Glutamatergic neuron (in vitro differentiated cells): ENCODE measurements at regions not wholly inside any gene's neighbourhood (a gene's known extent, or its start where the extent isn't known, plus 50 kb on each side); places are given as distances from the start of the nearest gene placed in this dataset.

Source experiments
- DNase-seq: peaks from one replicate; pipeline ENCODE4 v3.0.0; 2022
- H3K27ac Mint-ChIP-seq: one replicate; pipeline ENCODE4 v1.8.0; 2020; ENCODE audit warnings: mild to moderate bottlenecking, mixed read lengths, inconsistent platforms; ENCODE audit not compliant: unreplicated experiment
- H3K27me3 Mint-ChIP-seq: one replicate; pipeline ENCODE4 v1.8.0; 2020; ENCODE audit warnings: mild to moderate bottlenecking, moderate library complexity, mixed read lengths, inconsistent platforms; ENCODE audit not compliant: unreplicated experiment
- H3K36me3 Mint-ChIP-seq: one replicate; pipeline ENCODE4 v1.8.0; 2020; ENCODE audit warnings: mild to moderate bottlenecking, mixed read lengths, inconsistent platforms; ENCODE audit not compliant: unreplicated experiment
- H3K4me1 Mint-ChIP-seq: one replicate; pipeline ENCODE4 v1.8.0; 2020; ENCODE audit warnings: mild to moderate bottlenecking, low read depth, mixed read lengths, inconsistent platforms; ENCODE audit not compliant: unreplicated experiment
- H3K4me3 Mint-ChIP-seq: one replicate; pipeline ENCODE4 v1.8.0; 2020; ENCODE audit warnings: mild to moderate bottlenecking, mixed read lengths, inconsistent platforms; ENCODE audit not compliant: unreplicated experiment
- H3K9me3 Mint-ChIP-seq: one replicate; pipeline ENCODE4 v1.8.0; 2020; ENCODE audit warnings: mild to moderate bottlenecking, moderate library complexity, mixed read lengths, inconsistent platforms; ENCODE audit not compliant: unreplicated experiment
- CTCF ChIP-seq: fragments of 200-600 bp; sonication (generic); IDR thresholded peaks from one replicate; pipeline ENCODE4 v1.5.0; 2021; ENCODE audit not compliant: partially characterized antibody, unreplicated experiment

DNA sequence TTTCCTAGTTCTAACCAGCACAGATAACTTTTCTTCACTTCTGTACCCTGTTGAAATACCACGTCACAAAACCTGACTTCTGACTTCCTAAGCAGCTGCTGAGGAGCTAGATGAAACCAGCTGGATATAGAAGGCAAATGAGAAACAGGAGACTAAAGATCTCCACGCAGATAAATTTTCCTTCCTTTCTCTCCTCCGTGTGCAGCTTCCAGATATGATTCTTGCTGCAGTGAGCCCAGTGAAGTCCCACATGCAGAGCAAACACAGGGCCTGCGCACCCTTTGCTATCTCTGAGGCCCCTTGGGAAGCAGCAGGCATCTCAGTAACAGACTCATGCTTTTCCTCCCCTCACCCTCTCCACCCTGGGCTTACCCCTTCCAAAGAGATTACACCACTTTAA is 1638.3 kb downstream of the MAT2B start:
- Mint-ChIP-seq H3K9me3 (no peaks in the 10 kb centered on the region), H3K4me1 (peaks cover 10% of the 10 kb centered on the region), H3K36me3 (no peaks in the 10 kb centered on the region), H3K4me3 (no peak overlapping the region), H3K27me3 (no peaks in the 10 kb centered on the region), H3K27ac (peak overlapping the region; percentile 53)
- TF ChIP-seq CTCF, result no peak
- peak; percentile 20 for DNase-seq

- H3K27me3 Mint-ChIP-seq, result no peaks in the 10 kb centered on the region
- no peak for DNase-seq
- no peaks in the 10 kb centered on the region for H3K4me1 Mint-ChIP-seq
- H3K9me3 Mint-ChIP-seq, result no peaks in the 10 kb centered on the region
- H3K36me3 Mint-ChIP-seq, result no peaks in the 10 kb centered on the region
- no peak for TF ChIP-seq CTCF
- H3K27ac Mint-ChIP-seq, result no peak overlapping the region
- H3K4me3 Mint-ChIP-seq, result no peak overlapping the region
These were observed 1644.0 kb downstream of the MAT2B start for GRCh38 chr5:165149431-165149830.

GRCh38 chr5:165152058-165152457 is 1646.6 kb downstream of the MAT2B start:
- Mint-ChIP-seq H3K27ac (no peak overlapping the region), H3K9me3 (no peaks in the 10 kb centered on the region), H3K4me3 (no peak overlapping the region), H3K27me3 (no peaks in the 10 kb centered on the region), H3K4me1 (no peaks in the 10 kb centered on the region), H3K36me3 (no peaks in the 10 kb centered on the region)
- no peak for DNase-seq
- no peak for TF ChIP-seq CTCF

- DNase-seq, result no peak
- Mint-ChIP-seq H3K9me3 (no peaks in the 10 kb centered on the region), H3K27me3 (no peaks in the 10 kb centered on the region), H3K27ac (no peak overlapping the region), H3K4me1 (no peaks in the 10 kb centered on the region), H3K36me3 (no peaks in the 10 kb centered on the region), H3K4me3 (no peak overlapping the region)
- no peak for TF ChIP-seq CTCF
These were observed 1651.8 kb downstream of the MAT2B start for GRCh38 chr5:165157219-165157618.

DNA sequence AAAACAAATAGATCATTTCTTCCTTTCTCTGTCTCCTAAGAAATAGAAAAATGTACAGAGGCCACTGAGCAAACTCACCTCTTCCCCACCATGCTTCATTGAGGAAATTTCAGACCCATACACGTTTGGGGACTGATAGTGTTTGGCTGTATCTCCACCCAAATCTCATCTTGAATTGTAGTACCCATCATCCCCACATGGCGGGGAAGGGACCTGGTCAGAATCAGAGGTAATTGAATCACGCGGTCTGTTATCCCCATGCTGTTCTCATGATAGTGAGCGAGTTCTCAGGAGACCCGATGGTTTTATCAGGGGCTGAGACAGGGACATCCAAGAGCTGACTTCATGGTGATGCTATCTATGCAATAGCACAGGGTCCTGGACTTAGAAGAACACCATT is 1655.8 kb downstream of the MAT2B start:
- Mint-ChIP-seq H3K9me3 (no peaks in the 10 kb centered on the region), H3K27me3 (no peaks in the 10 kb centered on the region), H3K4me1 (no peaks in the 10 kb centered on the region), H3K27ac (no peak overlapping the region), H3K4me3 (no peak overlapping the region), H3K36me3 (no peaks in the 10 kb centered on the region)
- peak; percentile 52 for TF ChIP-seq CTCF
- peak; percentile 23 for DNase-seq
